ENCODE measurements at regions not wholly inside any gene's neighbourhood (a gene's known extent, or its start where the extent isn't known, plus 50 kb on each side); places are given as distances from the start of the nearest gene placed in this dataset.

- TF ChIP-seq, protein P1, sequence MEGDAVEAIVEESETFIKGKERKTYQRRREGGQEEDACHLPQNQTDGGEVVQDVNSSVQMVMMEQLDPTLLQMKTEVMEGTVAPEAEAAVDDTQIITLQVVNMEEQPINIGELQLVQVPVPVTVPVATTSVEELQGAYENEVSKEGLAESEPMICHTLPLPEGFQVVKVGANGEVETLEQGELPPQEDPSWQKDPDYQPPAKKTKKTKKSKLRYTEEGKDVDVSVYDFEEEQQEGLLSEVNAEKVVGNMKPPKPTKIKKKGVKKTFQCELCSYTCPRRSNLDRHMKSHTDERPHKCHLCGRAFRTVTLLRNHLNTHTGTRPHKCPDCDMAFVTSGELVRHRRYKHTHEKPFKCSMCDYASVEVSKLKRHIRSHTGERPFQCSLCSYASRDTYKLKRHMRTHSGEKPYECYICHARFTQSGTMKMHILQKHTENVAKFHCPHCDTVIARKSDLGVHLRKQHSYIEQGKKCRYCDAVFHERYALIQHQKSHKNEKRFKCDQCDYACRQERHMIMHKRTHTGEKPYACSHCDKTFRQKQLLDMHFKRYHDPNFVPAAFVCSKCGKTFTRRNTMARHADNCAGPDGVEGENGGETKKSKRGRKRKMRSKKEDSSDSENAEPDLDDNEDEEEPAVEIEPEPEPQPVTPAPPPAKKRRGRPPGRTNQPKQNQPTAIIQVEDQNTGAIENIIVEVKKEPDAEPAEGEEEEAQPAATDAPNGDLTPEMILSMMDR (IDR thresholded peaks at IDR 0.05), result no peak
- TF ChIP-seq POLR2A (IDR thresholded peaks at IDR 0.05), result no peak
Measured at GRCh38 chr17:69981441-69981840, 93.6 kb upstream of the KCNJ16 start.
